Aorta (tissue), 5 donors: ENCODE measurements at regions not wholly inside any gene's neighbourhood (a gene's known extent, or its start where the extent isn't known, plus 50 kb on each side); places are given as distances from the start of the nearest gene placed in this dataset.
"Not testable (repeated sequence)": the region's sequence is repeated elsewhere in the genome, so short reads cannot be mapped to it uniquely, and the experiment has no call there.

ENCODE experiments used
- ATAC-seq: fragments of 200-7000 bp; cut with Tn5 transposase; one replicate; pipeline ENCODE4 v1.9.1; 2022; ENCODE audit warnings: moderate library complexity; ENCODE audit not compliant: low FRiP score
- DNase-seq, 2 donors: peaks; one replicate each; pipeline ENCODE4 v3.0.0-alpha.2; 2020
- H3K27ac ChIP-seq, 2 donors: one replicate each; pipeline ENCODE4 v1.5.1; 2013; ENCODE audit warnings: low read length in 2 of 2, mild to moderate bottlenecking in 2 of 2, moderate library complexity in 2 of 2, control low read depth in 1 of 2, inconsistent platforms in 1 of 2, low read depth in 1 of 2
- H3K27me3 ChIP-seq, 2 donors: one replicate each; pipeline ENCODE4 v1.6.1; 2013; ENCODE audit warnings: control low read depth in 1 of 2, low read length in 1 of 2, mild to moderate bottlenecking in 1 of 2, moderate library complexity in 1 of 2; ENCODE audit not compliant: insufficient read depth in 2 of 2, control insufficient read depth in 1 of 2
- H3K36me3 ChIP-seq, 2 donors: one replicate each; pipeline ENCODE4 v1.6.1; 2013; ENCODE audit warnings: control low read depth in 1 of 2, low read length in 1 of 2, mild to moderate bottlenecking in 1 of 2; ENCODE audit not compliant: insufficient read depth in 2 of 2, control insufficient read depth in 1 of 2
- H3K4me1 ChIP-seq, 2 donors: one replicate each; pipeline ENCODE4 v1.6.1; 2013; ENCODE audit warnings: low read length in 2 of 2, control low read depth in 1 of 2, mild to moderate bottlenecking in 1 of 2, moderate library complexity in 1 of 2; ENCODE audit not compliant: insufficient read depth in 2 of 2, control insufficient read depth in 1 of 2
- H3K4me3 ChIP-seq, 2 donors: one replicate each; pipeline ENCODE4 v1.5.1; 2013; ENCODE audit warnings: low read length in 2 of 2, control low read depth in 1 of 2, mild to moderate bottlenecking in 1 of 2
- H3K9me3 ChIP-seq: one replicate; pipeline ENCODE4 v1.6.1; 2013; ENCODE audit warnings: mild to moderate bottlenecking, low read length; ENCODE audit not compliant: control insufficient read depth
- WGBS, 2 donors: extraction: QIAGEN DNeasy Blood & Tissue Kit; methylation state at CpG; one replicate each; pipeline ENCODE4 v1.1.7; 2013; 5-methylcytosine and 5-hydroxymethylcytosine counted together
- intact Hi-C, 2 donors: fragments of 100-400 bp; cut with DNase I; formaldehyde crosslinking; loops; one replicate each; pipeline versions ENCODE4 v1.14.2 to v1.15.0; 2022
- donor health status: healthy with polysubstance abuse.
- donor health status: Bipolar disorder and iron deficiency.
- donor health status: DM: no; HTN: no; CAD: no.
- donor health status: DM: no; HTN: no; CAD: no.
- donor health status: DM: yes; HTN: yes; CAD: no.

DNA sequence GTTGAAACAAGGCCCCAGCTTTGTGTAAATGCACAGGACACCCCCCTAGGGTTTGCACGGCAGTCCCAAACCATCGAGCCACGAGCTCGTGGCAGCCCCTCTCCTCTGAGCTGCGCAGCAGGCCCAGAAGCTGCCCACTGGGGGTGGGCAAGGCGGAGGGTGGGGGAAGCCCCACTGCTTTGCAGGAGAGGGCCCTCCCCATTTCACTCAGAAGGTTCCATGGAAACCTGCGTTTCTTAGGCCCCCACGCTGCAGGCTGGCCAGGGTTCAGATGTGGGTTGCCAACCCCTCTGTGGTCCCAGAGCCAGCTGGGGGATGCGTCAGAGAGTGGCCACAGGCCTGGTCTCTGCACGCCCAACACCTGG lies 303.2 kb downstream of the CCDC74A start:
- H3K36me3 ChIP-seq, ATAC-seq, H3K4me3 ChIP-seq, H3K27me3 ChIP-seq, DNase-seq, H3K27ac ChIP-seq, H3K4me1 ChIP-seq, H3K9me3 ChIP-seq, intact Hi-C loops: not testable (repeated sequence)
- WGBS, 2 donors = 90% methylated on average over 8 to 10 of the region's 10 CpGs

DNA sequence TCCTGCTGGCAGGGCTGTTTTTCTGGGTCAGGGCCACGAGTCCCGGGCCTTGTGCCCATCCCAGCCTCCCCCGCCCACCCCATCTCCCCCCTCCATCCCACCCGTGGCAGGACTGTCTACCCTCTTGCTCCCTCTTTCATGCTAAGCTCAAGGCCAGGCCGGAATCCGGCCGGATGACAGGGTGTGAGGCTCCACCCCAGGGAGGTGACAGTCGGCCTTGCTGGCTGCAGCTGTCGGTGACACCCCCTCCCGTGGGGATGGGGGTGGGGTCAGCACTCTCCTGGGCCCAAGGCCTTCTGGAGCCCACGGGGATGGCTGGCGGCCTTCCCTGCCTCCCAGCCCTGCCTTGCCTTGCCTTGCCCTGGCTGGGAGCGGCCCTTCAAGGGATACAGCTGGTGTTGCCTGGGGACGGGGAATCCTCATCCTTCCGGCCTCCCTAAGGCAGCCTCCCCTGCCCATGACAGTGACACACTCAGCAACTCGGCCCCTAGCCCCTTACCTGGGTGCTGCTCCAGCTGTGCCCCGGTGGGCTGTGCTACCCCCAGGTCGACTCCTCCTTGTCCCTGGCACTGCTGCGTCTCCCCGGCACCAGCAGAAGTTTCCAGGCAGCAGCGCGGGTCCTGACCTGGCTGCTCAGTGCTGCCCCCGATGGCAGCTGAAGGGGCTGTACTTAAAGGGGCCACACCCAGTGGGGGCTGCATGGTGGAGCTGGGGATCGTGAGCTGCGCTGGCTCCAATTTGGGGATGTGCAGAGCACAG lies 303.9 kb downstream of the CCDC74A start:
- H3K9me3 ChIP-seq, ATAC-seq: not testable (repeated sequence)

DNA sequence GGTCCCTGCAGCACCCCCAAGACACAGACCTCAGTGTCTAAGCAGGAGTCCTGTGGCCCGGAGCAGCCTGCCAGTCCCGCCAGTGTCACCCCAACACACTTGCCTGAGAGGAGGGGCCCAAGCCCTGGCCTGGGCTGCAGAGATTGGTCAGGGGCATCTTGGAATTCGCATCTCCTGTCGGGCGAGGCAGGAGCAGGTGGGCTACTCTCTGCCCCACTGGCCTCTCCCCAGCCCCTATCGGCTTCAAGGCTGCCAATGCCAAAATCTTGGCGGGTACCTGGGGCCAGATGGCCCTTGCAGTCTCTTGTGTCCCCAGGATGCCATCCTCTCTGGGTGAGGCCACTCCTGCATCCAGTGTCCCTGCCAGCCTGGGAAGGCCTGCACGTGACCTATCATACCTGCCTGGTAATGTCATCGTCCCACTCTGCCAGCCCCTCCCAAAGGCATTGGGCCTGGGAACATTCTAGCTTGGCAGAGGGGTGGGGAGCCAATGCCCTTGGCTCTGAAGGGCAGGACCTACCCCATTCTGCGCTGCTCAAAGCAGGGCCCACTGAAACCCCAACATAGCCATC lies 304.6 kb downstream of the CCDC74A start:
- H3K27ac ChIP-seq, H3K27me3 ChIP-seq, intact Hi-C loops, H3K36me3 ChIP-seq, DNase-seq, H3K9me3 ChIP-seq, H3K4me1 ChIP-seq, ATAC-seq, H3K4me3 ChIP-seq: not testable (repeated sequence)
- WGBS, 2 donors = 86 to 93% methylated on average over 10 of the region's 10 CpGs

More for the DNA sequence above, 303.9 kb downstream of the CCDC74A start:
- H3K4me3 ChIP-seq, intact Hi-C loops, H3K27ac ChIP-seq, H3K27me3 ChIP-seq, DNase-seq, H3K36me3 ChIP-seq, H3K4me1 ChIP-seq: not testable (repeated sequence)
- 60 to 68% methylated on average over 16 to 25 of the region's 25 CpGs for WGBS, 2 donors

DNA sequence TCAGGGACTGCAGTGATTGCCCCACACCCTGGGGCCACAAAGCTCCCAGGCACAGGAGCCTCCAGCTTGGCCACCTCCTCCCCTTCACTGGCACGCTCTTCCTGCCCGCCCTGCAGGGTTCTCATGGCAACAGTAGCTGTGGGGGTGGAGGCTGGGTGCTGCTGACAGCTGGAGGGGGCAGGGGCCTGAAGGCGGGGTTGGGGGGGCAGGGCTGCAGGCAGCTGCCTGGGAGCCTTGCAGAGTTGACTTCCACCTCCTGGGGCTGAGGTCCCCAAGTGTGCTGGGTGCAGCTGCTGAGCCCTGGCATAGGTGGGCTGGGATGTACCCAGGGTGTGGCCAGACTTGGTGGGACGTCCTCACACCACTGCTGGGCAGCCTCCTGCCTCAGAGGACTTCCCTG lies 305.2 kb downstream of the CCDC74A start:
- H3K4me1 ChIP-seq, intact Hi-C loops, ATAC-seq, H3K4me3 ChIP-seq, DNase-seq, H3K27me3 ChIP-seq, H3K36me3 ChIP-seq, H3K9me3 ChIP-seq, H3K27ac ChIP-seq: not testable (repeated sequence)
- WGBS, 2 donors = 27 to 52% methylated on average over 1 to 4 of the region's 4 CpGs

DNA sequence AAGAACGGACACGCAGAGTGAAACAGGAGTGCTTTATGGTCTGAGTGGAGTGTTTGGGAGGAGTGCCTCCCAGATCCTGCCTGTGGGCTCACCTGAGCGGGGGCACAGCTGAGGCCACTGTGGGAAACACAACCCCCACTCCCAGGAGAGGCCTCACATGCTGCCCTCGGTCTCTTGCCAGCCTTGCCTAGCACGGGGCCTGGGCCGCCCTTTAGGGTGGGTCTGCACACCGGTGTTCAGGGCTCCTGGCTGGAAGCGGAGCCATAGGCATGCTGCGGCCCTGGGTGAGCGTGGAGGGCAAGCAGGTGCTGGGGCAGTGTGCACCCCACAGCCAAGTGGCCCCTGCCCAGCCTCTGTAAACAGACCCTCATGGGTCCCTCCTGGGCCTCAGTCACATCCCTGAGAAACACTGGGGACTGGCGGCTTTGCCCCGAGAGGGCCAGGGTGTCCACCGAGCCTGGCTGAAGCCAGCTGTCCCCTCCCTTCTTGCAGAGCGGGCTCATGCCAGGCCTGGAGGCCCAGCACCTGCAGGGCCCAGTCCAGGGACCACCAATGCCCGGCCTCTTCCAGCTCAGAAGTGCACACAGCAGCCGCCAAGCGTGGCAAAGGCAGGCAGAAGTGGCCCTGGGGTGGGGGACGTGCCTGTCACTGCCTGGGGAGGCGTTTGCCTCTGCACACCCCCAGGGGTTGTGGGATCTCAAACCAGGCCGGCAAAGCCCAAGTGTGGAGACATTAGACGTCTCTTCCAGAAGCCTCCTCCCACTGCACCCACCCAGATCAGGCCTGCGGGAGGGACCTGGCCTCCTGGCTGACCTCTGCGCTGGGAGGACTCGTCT lies 305.9 kb downstream of the CCDC74A start:
- intact Hi-C loops, H3K4me1 ChIP-seq, H3K4me3 ChIP-seq, ATAC-seq, H3K27ac ChIP-seq, H3K9me3 ChIP-seq, DNase-seq, H3K27me3 ChIP-seq, H3K36me3 ChIP-seq: not testable (repeated sequence)
- WGBS, 2 donors = 82 to 85% methylated on average over 23 to 24 of the region's 24 CpGs

DNA sequence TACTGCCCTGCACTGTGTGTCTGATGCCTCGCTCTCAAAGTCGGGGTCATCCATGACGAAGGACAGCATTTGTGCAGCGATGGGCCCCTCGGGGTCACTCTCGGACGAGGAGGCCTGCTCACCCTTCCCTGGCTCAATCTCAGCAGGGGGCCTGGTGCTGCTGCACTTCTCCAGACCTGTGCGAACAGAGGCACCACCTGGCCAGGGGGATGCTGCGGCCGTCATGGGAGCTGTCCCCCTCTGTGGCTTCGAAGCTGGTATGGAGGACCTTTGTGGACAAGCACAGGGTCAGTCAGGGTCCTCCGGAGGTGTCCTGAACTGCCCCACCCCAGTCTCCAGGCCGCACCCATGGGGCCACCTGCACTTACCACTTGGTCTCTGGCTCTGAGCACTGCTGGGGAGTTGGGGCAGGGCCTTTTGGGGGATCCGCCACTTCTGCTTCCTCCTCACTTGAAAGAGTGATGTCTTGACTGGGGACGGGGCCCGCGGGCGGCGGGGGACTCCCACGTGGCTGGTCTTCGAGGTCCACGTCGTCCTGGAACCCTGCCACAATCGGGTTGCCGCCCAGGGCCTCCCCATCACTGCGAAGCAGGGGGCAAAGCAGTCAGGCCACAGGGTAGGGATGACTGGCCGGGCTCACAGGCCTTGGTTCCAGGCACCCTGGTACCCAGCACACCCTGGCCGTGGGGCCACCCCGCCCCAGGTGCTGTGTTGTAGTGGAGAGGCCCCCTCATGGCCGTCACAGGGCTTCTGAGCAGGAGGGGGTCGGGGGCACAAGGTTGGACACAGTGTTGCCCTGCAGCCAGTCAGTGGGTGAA lies 306.7 kb downstream of the CCDC74A start:
- H3K4me3 ChIP-seq, H3K27ac ChIP-seq, intact Hi-C loops, H3K4me1 ChIP-seq, H3K36me3 ChIP-seq, DNase-seq, ATAC-seq, H3K9me3 ChIP-seq, H3K27me3 ChIP-seq: not testable (repeated sequence)
- 89 to 91% methylated on average over 30 to 31 of the region's 31 CpGs for WGBS, 2 donors

GRCh38 chr2:131835022-131835421 lies 307.3 kb downstream of the CCDC74A start:
- H3K27me3 ChIP-seq, H3K4me3 ChIP-seq, H3K36me3 ChIP-seq, H3K4me1 ChIP-seq, DNase-seq, intact Hi-C loops, H3K9me3 ChIP-seq, H3K27ac ChIP-seq, ATAC-seq: not testable (repeated sequence)
- 83 to 88% methylated on average over 9 of the region's 9 CpGs for WGBS, 2 donors

- H3K27ac ChIP-seq = no peak overlapping the region
- intact Hi-C loops = no loop called here
- H3K27me3 ChIP-seq = no peaks in the 10 kb centered on the region
- H3K9me3 ChIP-seq = no peaks in the 10 kb centered on the region
- H3K36me3 ChIP-seq = no peaks in the 10 kb centered on the region
- H3K4me1 ChIP-seq = no peaks in the 10 kb centered on the region
- DNase-seq (no peak), ATAC-seq (no peak)
- no peak overlapping the region for H3K4me3 ChIP-seq
- WGBS, 2 donors = 89 to 90% methylated on average over 24 of the region's 24 CpGs
Observed at GRCh38 chr2:131835621-131836091, 308.0 kb downstream of the CCDC74A start.
